SU-DHL-6 (cell line): ENCODE measurements at regions not wholly inside any gene's neighbourhood (a gene's known extent, or its start where the extent isn't known, plus 50 kb on each side); places are given as distances from the start of the nearest gene placed in this dataset.

Experiments used
- H2AFZ ChIP-seq: fragments of 200-600 bp; sonication (generic); 2 replicates; pipeline ENCODE4 v1.6.1; 2014; ENCODE audit warnings: low read depth, mild to moderate bottlenecking, moderate library complexity, mixed read lengths, antibody characterized with exemption, low read length; ENCODE audit not compliant: severe bottlenecking
- H3F3A ChIP-seq: fragments of 200-600 bp; shearing (Covaris generic); 2 replicates; pipeline ENCODE4 v1.6.0; 2016; ENCODE audit warnings: antibody characterized with exemption, mild to moderate bottlenecking; ENCODE audit not compliant: insufficient read depth
- H3K27ac ChIP-seq: fragments of 200-600 bp; sonication (generic); 2 replicates; pipeline ENCODE4 v1.5.1; 2016; ENCODE audit warnings: low read depth, mild to moderate bottlenecking, low read length, moderate library complexity, mixed read lengths
- H3K27me3 ChIP-seq: fragments of 200-600 bp; sonication (generic), shearing (Covaris generic); 2 replicates; pipeline ENCODE4 v1.6.0; 2014; ENCODE audit warnings: mild to moderate bottlenecking, low read length
- H3K36me3 ChIP-seq: fragments of 200-600 bp; sonication (generic); 2 replicates; pipeline ENCODE4 v1.6.1; 2014; ENCODE audit warnings: mild to moderate bottlenecking, low read length, mixed read lengths
- H3K4me2 ChIP-seq: fragments of 300-600, 200-600 bp; shearing (Covaris generic), sonication (generic); 2 replicates; pipeline ENCODE4 v1.6.0; 2014; ENCODE audit warnings: low read length, low read depth, mild to moderate bottlenecking; ENCODE audit not compliant: poor library complexity, severe bottlenecking
- H3K4me3 ChIP-seq: fragments of 200-600 bp; sonication (generic); 2 replicates; pipeline ENCODE4 v1.5.1; 2014; ENCODE audit warnings: antibody characterized with exemption, low read length, mild to moderate bottlenecking, mixed read lengths; ENCODE audit not compliant: insufficient read depth, poor library complexity, severe bottlenecking
- H3K79me2 ChIP-seq: fragments of 200-600 bp; sonication (generic); 2 replicates; pipeline ENCODE4 v1.6.1; 2014; ENCODE audit warnings: mild to moderate bottlenecking, low read length, moderate library complexity; ENCODE audit not compliant: insufficient read depth
- H3K9ac ChIP-seq: fragments of 200-600 bp; sonication (generic); 2 replicates; pipeline ENCODE4 v1.7.0; 2014; ENCODE audit warnings: mild to moderate bottlenecking, low read length
- H3K9me2 ChIP-seq: fragments of 200-600 bp; sonication (generic); replicated peaks from 2 replicates; pipeline ENCODE4 v1.6.1; 2014; ENCODE audit warnings: low read length; ENCODE audit not compliant: insufficient read depth
- H3K9me3 ChIP-seq: fragments of 200-600 bp; sonication (generic); 2 replicates; pipeline ENCODE4 v1.6.1; 2014; ENCODE audit warnings: low read length, mixed read lengths; ENCODE audit not compliant: insufficient read depth
- H4K20me1 ChIP-seq: fragments of 200-600 bp; sonication (generic); 2 replicates; pipeline ENCODE4 v1.6.1; 2014; ENCODE audit warnings: low read depth, mild to moderate bottlenecking, antibody characterized with exemption, low read length, moderate library complexity, mixed read lengths
- CTCF ChIP-seq: fragments of 200-600 bp; sonication (generic); IDR thresholded peaks from one replicate; pipeline ENCODE4 v1.5.1; 2017; ENCODE audit warnings: antibody characterized with exemption, mild to moderate bottlenecking, low read length, moderate library complexity; ENCODE audit not compliant: insufficient read depth, poor library complexity, severe bottlenecking
- EZH2phosphoT487 ChIP-seq: fragments of 200-600 bp; sonication (generic), shearing (Covaris generic); conservative IDR thresholded peaks from 2 replicates; pipeline ENCODE4 v1.6.1; 2018; ENCODE audit warnings: mild to moderate bottlenecking, antibody characterized with exemption, low read length, moderate library complexity, mixed read lengths

GRCh38 chr2:67650291-67651133, 253.4 kb downstream of the ETAA1 start:
- no peaks in the 10 kb centered on the region for H4K20me1 ChIP-seq
- TF ChIP-seq EZH2phosphoT487 (no peak), CTCF (no peak)
- no peak overlapping the region for H3K4me3 ChIP-seq
- H3F3A ChIP-seq = no peaks in the 10 kb centered on the region
- H3K79me2 ChIP-seq = no peaks in the 10 kb centered on the region
- no peak overlapping the region for H3K4me2 ChIP-seq
- no peak overlapping the region for H3K27ac ChIP-seq
- H2AFZ ChIP-seq = no peak overlapping the region
- peaks cover 5% of the 10 kb centered on the region; the same call in 1 of the 2 replicates for H3K9me3 ChIP-seq
- no peaks in the 10 kb centered on the region for H3K9me2 ChIP-seq
- no peaks in the 10 kb centered on the region for H3K27me3 ChIP-seq
- H3K9ac ChIP-seq = no peak overlapping the region
- H3K36me3 ChIP-seq = no peaks in the 10 kb centered on the region

GRCh38 chr2:67651565-67651964, 254.4 kb downstream of the ETAA1 start:
- H4K20me1 ChIP-seq = no peaks in the 10 kb centered on the region
- H3K4me2 ChIP-seq = no peak overlapping the region
- H3K27ac ChIP-seq = no peak overlapping the region
- H2AFZ ChIP-seq = no peak overlapping the region
- peaks cover 4% of the 10 kb centered on the region; the same call in 1 of the 2 replicates for H3K9me3 ChIP-seq
- no peaks in the 10 kb centered on the region for H3K27me3 ChIP-seq
- no peaks in the 10 kb centered on the region for H3F3A ChIP-seq
- H3K79me2 ChIP-seq = no peaks in the 10 kb centered on the region
- H3K9ac ChIP-seq = no peak overlapping the region
- no peaks in the 10 kb centered on the region for H3K9me2 ChIP-seq
- no peaks in the 10 kb centered on the region for H3K36me3 ChIP-seq
- TF ChIP-seq EZH2phosphoT487 (no peak), CTCF (no peak)
- no peak overlapping the region for H3K4me3 ChIP-seq

GRCh38 chr2:67652679-67653078, 255.5 kb downstream of the ETAA1 start:
- H2AFZ ChIP-seq = no peak overlapping the region
- H3K9ac ChIP-seq = no peak overlapping the region
- H3K4me2 ChIP-seq = no peak overlapping the region
- H3K36me3 ChIP-seq = no peaks in the 10 kb centered on the region
- TF ChIP-seq EZH2phosphoT487 = no peak
- no peak for TF ChIP-seq CTCF
- H3K9me3 ChIP-seq = no peaks in the 10 kb centered on the region
- no peaks in the 10 kb centered on the region for H3K79me2 ChIP-seq
- no peaks in the 10 kb centered on the region for H3K9me2 ChIP-seq
- H3K27ac ChIP-seq = no peak overlapping the region
- no peaks in the 10 kb centered on the region for H4K20me1 ChIP-seq
- H3K27me3 ChIP-seq = no peaks in the 10 kb centered on the region
- no peaks in the 10 kb centered on the region for H3F3A ChIP-seq
- no peak overlapping the region for H3K4me3 ChIP-seq
